Kidney (tissue), 13 donors: ENCODE measurements at regions not wholly inside any gene's neighbourhood (a gene's known extent, or its start where the extent isn't known, plus 50 kb on each side); places are given as distances from the start of the nearest gene placed in this dataset.

Source experiments
- DNase-seq, 5 donors: peaks; one replicate each; pipeline ENCODE4 v3.0.0-alpha.2; 2013 to 2020
- FAIRE-seq: peaks from 2 replicates; lab custom pipeline; 2012; peaks lifted over from hg19 to GRCh38; lab: Jason Lieb, UNC
- H3K27ac ChIP-seq, 2 donors: one replicate each; pipeline ENCODE4 v1.7.0; 2013; ENCODE audit warnings: low read depth in 2 of 2, low read length in 2 of 2, inconsistent platforms in 1 of 2
- H3K27me3 ChIP-seq: one replicate; pipeline ENCODE4 v1.7.1; 2013; ENCODE audit warnings: low read length, inconsistent platforms; ENCODE audit not compliant: control insufficient read depth, insufficient read depth
- H3K36me3 ChIP-seq, 3 donors: one replicate each; pipeline versions ENCODE4 v1.7.0 to v1.7.1; 2013; ENCODE audit warnings: low read length in 3 of 3, control low read depth in 1 of 3, inconsistent platforms in 1 of 3; ENCODE audit not compliant: insufficient read depth in 3 of 3, control insufficient read depth in 2 of 3
- H3K4me1 ChIP-seq, 3 donors: one replicate each; pipeline versions ENCODE4 v1.7.0 to v1.7.1; 2013; ENCODE audit warnings: low read length in 3 of 3, inconsistent platforms in 1 of 3, low read depth in 1 of 3; ENCODE audit not compliant: control insufficient read depth in 2 of 3, insufficient read depth in 2 of 3
- H3K4me3 ChIP-seq, 3 donors: one replicate each; pipeline versions ENCODE4 v1.7.0 to v1.8.1; 2013; ENCODE audit warnings: low read length in 3 of 3, control low read depth in 1 of 3, inconsistent platforms in 1 of 3
- H3K9ac ChIP-seq, 3 donors: one replicate each; pipeline versions ENCODE4 v1.7.0 to v1.7.1; 2013; ENCODE audit warnings: low read length in 3 of 3, control low read depth in 1 of 3, inconsistent platforms in 1 of 3
- H3K9me3 ChIP-seq, 3 donors: one replicate each; pipeline versions ENCODE4 v1.7.0 to v1.7.1; 2013; ENCODE audit warnings: low read length in 3 of 3, control low read depth in 1 of 3, inconsistent platforms in 1 of 3; ENCODE audit not compliant: control insufficient read depth in 2 of 3, insufficient read depth in 1 of 3
- intact Hi-C: fragments of 100-400 bp; cut with DNase I; formaldehyde crosslinking; loops from one replicate; pipeline ENCODE4 v1.11.1; 2022
- TF ChIP-seq, protein P1 (sequence below): IDR thresholded peaks from 3 replicates; pipeline ENCODE4 v1.5.1; 2012; ENCODE audit warnings: mild to moderate bottlenecking, moderate library complexity, borderline replicate concordance; ENCODE audit not compliant: insufficient read depth; ENCODE audit errors: extremely low read depth
- donor health status: control.
- donor health status: control.
- donor health status: control.
- donor health status: control.
- donor health status: control.
- donor health status: DM: yes; HTN: yes; CAD: no.
- donor health status: Normal renal cell carcinoma (clear cell type).

DNA sequence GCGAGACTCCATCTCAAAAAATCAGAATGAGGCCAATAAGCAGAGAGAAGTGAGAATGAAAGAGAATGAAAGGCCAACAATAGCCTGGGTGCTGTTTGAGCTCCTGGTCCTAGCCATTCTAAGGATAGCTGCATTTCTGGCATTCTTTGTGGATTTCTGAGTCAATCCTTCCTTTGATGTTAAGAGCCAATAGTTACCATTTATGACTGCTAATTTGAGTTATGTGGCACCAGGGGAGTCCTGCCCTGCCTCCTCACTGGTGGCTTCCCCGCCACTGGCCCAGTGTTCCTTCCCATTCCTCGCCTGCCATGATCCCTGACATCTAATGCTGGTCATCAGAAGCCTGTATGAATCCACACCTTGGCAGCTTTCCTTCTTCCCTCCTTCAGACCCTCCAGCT, 991.2 kb downstream of the UQCRFS1 start:
- FAIRE-seq: no peak
- no peak overlapping the region for H3K4me3 ChIP-seq
- DNase-seq: no peak
- intact Hi-C loops: no loop called here
- no peak overlapping the region for H3K9ac ChIP-seq
- TF ChIP-seq, protein P1, sequence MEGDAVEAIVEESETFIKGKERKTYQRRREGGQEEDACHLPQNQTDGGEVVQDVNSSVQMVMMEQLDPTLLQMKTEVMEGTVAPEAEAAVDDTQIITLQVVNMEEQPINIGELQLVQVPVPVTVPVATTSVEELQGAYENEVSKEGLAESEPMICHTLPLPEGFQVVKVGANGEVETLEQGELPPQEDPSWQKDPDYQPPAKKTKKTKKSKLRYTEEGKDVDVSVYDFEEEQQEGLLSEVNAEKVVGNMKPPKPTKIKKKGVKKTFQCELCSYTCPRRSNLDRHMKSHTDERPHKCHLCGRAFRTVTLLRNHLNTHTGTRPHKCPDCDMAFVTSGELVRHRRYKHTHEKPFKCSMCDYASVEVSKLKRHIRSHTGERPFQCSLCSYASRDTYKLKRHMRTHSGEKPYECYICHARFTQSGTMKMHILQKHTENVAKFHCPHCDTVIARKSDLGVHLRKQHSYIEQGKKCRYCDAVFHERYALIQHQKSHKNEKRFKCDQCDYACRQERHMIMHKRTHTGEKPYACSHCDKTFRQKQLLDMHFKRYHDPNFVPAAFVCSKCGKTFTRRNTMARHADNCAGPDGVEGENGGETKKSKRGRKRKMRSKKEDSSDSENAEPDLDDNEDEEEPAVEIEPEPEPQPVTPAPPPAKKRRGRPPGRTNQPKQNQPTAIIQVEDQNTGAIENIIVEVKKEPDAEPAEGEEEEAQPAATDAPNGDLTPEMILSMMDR: no peak
- no peaks in the 10 kb centered on the region for H3K27me3 ChIP-seq
- no peak overlapping the region for H3K27ac ChIP-seq
- H3K36me3 ChIP-seq: no peaks in the 10 kb centered on the region
- H3K9me3 ChIP-seq: no peaks in the 10 kb centered on the region
- no peaks in the 10 kb centered on the region for H3K4me1 ChIP-seq

DNA sequence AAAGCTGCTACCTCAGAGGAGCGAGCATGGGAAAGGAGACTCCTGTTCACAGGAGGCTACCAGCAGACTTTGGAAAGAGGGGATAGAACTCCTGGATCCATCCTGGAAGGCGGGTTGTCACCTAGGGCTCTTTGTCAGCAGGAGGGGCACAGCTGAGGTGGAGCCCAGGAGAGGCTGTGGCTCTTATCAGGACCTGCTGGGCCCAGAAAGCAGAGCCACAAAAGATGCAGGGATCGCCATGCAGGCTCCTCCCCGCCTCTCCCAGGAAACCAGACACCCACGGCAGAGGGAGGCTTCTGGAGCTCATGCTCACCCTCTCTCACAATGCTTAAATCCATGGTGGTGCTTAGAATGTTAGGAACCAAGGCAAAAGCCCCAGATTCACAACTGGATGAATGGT, 994.2 kb downstream of the UQCRFS1 start:
- Histone ChIP-seq H3K36me3 (no peaks in the 10 kb centered on the region), H3K4me3 (no peak overlapping the region), H3K9me3 (no peaks in the 10 kb centered on the region), H3K9ac (no peak overlapping the region), H3K27me3 (no peaks in the 10 kb centered on the region), H3K27ac (no peak overlapping the region), H3K4me1 (no peaks in the 10 kb centered on the region)
- FAIRE-seq (no peak), DNase-seq (no peak)
- intact Hi-C loops: no loop called here
- TF ChIP-seq, protein P1: no peak

DNA sequence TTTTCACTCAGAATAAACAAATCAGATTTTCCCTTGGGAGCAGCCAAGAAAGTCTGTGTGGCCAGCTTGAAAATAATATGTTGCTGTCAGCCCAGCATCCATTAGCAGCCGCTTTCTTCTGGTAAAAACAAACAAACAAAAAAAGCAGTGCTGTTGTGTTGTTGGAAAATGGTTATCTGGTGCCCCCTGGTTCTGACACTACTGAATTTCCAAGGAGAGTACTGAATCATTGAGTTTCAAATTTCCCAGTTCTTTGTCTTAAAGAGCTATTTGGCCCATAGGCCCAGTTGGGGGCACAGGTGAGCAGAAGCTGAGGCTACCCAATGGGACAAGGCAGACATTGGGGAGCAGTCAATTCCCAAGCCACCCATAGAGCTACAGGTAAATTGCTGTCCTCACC, 995.9 kb downstream of the UQCRFS1 start:
- peak in 2 of 5 donors; percentile 22 to 62 for DNase-seq
- no peak for FAIRE-seq
- intact Hi-C loops: no loop called here

More for the DNA sequence above, 995.9 kb downstream of the UQCRFS1 start:
- Histone ChIP-seq H3K4me3 (no peak overlapping the region), H3K9me3 (no peaks in the 10 kb centered on the region), H3K27me3 (no peaks in the 10 kb centered on the region), H3K4me1 (no peaks in the 10 kb centered on the region), H3K9ac (no peak overlapping the region), H3K36me3 (no peaks in the 10 kb centered on the region), H3K27ac (no peak overlapping the region)
- TF ChIP-seq, protein P1: no peak
